Inferior parietal cortex (tissue), 1 donor: ENCODE measurements at regions not wholly inside any gene's neighbourhood (a gene's known extent, or its start where the extent isn't known, plus 50 kb on each side); places are given as distances from the start of the nearest gene placed in this dataset.

Experiments
- DNase-seq: peaks from one replicate; pipeline ENCODE4 v3.0.0-alpha.2; 2016; ENCODE audit errors: extremely low spot score

DNA sequence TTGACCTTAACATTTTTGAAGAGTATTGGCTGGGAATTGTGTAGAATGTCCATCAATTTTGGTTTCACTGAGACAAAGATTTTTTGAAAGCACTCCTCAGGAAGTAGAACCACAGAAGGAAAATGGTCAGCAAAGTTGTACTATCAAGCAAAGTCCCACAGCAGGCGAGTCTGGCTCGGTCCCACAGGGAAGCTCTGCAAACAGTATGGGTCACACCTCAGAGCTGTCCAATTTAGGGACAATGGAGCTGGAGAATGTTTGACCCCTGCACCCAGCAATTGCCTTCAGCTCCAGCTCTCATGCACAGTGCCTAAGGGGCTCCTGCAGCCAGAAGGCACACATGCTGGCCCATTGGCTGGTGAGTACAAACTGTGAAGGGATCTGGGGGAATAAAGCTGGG lies 147.0 kb downstream of the MAFB start:
- no peak for DNase-seq

DNA sequence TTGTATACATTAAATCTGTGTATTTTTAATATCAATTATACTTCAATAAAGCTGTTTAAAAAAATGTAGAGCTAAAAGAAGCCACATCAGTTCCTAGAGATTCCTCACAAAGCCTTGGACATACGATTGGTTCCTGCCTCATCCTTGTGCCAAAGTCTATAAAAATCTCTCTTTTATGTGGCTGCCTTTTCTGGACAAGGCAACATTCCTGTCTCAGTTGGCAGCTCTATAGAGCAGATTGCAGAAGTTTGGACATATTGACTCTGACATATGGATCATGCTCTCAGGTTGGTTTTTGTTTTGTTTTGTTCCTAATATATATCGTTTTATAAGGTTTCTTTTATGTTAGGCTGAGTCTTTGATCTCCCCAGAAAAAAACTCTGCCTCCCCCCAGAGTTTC lies 148.9 kb downstream of the MAFB start:
- DNase-seq = no peak

DNA sequence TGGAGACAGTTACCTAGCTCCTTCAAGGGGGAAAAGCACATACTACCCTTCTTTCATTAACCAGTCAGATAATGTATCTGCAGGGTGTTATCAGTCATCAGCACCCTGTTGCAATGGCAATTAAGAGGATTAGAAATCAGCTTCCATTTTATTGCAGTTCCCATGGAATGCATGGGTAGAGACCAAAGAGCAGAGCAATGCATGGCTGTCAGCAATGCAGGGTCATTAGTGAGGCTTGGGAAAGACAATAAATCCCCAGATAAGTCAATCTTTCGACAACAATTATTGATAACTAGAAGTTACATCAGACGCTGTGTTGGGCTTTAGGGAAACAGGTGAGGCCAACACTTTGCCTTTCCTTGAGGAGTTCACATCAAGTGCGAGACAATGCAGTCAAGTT lies 150.9 kb downstream of the MAFB start:
- DNase-seq = no peak

DNA sequence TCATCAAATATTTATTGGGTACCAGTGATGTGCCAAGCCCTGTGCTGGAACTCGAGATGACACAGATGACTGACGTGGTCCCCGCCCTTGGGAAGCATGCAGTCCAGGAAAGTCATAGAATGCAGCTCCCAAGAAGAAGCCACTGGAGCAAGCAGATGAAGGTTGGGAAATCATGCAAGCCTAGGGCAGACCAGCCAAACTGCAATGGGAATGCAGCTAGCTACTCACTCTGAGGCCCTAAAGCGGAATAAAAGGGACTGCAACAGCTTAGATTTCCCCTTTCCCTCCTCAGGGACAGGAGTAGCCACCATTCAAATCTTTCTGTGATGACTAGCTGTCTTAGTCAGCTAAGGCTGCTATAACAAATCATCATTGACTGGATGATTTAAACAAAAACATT lies 152.2 kb downstream of the MAFB start:
- DNase-seq = no peak

DNA sequence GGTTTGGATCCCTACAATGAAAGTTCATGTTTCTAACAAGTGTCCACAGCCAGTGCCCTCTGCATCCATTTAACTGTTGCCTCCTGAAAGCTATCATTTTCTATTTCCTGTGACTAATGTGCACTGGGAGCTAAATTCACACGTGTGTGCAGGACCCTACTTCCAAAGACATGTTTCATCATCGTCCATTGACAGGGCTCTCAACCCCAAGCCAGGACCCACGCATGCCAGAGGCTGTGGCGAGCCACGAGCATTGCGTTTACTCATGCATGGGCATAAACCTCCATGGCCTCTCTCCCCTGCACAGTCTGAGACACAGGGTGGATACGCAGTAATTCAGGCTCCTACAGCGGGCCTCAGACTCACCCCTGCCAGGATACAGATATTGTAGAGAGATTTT lies 153.2 kb downstream of the MAFB start:
- no peak for DNase-seq

DNA sequence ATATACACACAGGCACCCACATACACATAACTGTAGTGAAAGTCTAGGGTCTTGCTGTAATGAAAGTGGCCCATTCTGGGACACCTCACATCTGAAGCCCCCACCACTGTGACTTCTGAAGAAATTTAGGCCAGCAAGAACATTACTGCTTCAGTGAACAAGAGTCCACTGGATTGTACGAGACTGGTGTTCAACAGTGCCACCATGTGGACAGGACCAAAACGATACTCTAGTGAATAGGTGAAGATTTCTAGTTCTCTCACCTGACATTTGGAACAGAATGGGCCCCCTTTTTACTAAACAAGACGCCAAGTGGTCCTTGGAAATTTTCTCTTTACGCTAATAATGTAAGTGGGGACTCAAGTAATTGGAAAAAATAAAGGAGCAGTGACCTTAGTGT lies 156.9 kb downstream of the MAFB start:
- DNase-seq = no peak

DNA sequence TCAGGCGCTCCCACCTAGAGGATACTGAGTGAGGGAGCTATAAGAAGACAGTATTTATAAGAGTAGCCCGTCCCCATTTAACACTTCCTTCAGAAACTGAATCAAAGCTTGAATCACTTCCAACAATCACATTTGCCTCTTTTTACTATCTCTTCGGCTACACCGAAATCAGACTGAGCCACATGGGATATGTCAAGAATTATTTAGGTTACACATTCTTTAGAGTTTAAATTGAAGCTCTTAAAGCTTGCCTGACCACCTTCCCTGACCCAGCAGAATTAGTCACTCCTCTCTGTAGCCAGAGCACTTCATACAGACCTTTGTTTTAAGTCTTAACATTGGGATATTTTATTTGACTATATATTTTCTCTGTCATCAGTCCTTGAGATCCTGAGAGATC lies 163.7 kb downstream of the MAFB start:
- DNase-seq = no peak

DNA sequence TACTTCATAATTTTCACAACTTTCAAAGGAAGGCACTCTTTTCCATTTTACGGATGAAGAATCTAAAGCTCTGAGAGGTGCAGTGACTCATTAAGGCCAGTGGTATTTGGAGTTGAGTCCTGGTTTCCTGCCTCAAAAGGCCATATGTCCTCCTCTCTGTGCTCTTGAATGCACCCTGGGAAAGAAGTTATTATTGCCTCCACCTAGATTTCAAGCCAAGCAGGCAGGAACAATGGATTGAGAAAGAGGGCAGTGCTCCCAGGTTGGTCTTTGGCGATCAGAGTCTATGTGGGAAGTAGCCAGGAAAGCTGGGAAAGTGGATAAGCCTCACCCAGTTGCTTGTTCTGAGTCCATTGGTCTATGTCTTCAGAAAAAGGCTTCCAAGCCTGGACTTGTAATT lies 165.0 kb downstream of the MAFB start:
- DNase-seq = no peak

DNA sequence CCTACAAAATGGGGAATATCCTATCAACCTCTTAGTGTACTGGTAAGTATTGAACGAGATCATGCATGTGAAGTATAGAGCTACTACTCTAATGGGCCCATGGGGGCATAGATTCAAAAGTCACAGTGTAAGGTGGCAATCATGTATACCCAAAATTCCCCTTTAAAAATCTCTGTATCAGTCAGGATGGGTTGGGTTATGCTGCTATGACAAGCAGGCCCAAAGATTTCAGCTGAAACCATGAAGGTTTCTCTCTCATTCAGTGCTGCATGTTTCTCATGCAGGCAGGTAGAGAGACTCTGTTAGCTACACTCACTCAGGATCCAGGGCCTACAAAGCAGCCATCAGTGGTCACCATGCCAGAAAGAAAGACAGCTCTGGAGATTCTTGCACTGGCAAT lies 166.6 kb downstream of the MAFB start:
- DNase-seq = no peak

DNA sequence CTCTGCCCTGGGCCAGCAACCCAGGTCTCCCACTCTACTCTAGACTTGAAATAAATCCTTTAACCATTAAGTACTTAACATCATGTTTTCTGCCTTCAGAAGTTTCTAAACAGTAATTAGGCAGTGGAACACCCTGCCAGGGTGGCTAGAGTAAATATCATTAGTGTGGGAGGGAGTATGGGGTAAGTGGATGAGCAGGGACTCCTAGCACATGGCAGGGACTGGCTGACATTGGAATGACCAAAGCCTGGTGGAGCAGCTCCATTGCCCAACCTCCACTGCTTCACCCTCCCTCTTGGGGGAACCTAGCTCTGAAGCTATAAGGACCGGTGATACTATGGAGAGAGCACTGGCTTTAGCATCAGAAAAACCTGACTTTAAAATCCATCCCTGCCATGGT lies 167.1 kb downstream of the MAFB start:
- no peak for DNase-seq

DNA sequence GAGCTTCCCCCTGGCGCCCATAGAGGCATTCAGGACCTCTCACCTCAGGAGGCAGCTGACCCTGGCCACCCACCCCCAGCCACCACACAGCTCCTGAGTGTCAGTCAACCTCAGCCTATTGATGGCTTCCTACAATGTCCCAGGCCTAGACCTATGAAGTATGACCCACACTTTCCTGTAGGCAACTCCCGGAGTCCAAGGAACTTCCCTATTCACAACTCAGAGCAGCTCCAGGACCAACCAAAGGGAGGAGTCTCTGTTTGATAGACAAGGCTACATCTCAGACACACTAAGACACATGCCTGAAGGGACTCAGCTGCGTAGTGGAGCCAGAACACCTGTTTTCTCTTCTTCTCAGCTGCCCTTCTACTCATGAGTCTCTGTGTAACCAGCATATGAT lies 169.1 kb downstream of the MAFB start:
- no peak for DNase-seq

DNA sequence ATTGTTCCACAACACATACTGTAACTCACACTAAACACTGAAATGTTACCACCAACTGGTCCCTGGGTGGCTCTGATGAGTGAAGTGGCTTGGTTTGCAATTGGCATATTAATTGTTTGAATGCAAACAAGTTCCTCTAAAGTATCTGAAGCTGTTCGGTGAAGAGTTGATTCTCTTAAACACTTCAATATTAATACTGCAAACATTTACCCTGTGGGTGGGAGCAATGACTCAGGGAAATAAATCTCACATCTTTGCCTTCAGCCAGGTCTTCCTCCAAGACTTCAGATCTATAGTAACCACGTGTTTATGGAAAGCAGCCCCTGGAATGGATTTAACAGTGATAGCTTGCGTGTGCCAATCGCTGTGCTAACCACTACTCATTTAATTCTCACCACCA lies 176.0 kb downstream of the MAFB start:
- DNase-seq = no peak

DNA sequence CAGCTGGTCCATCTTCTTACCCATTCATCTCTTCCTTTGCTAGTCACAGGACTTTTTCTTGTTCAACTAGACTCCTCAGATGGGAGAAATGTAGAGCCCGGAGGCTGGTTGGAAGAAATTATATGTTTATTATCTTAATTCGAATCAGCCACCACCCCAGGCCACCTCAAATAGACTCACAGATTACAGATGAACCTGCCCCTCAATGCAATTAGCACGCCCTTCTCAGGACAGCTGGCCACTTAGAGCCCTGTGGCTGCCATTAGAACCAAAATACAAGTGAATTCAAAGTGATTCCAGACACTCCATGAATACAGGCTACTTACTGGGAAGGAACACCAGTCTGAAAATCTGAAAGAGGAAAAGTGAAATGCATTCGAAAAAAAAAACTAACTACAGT lies 176.4 kb downstream of the MAFB start:
- no peak for DNase-seq

DNA sequence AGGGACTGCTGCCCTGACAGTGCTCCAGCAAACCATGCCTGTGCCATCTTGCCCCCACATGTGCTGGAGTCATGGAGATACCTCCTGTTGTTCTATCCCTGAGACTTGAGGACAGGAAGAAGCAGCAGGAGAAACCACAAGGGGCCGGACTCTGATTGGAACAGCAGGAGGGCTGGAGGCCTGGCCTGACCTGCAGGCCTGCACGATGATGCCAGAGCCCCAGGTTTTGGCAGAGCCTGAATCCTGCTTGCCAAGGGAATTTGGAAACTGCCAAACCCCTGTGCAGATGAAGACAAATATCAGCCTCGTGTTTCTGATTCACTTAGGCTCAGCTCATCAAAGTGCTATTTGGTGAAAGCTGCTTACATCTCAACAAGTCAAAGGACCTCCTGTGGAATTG lies 177.6 kb downstream of the MAFB start:
- DNase-seq = no peak

DNA sequence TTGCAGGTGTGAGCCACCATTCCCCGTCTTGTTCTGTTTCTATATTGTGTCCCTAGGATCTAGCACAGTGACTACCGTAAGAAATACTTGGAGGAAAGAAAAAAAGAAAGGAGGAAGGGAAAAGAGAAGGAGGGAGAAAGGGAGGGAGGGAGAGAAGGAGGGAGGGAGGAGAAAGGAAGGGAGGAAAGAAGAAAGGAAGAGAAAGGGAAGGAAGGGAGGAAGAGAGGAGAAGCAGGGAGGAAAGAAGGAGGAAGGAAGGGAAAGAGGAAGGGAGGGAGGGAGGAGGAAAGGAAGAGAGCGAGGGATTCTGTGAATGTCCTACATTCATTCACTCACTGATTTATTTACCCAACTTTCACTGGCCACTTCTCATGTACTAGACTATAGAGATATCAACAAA lies 178.4 kb downstream of the MAFB start:
- no peak for DNase-seq

DNA sequence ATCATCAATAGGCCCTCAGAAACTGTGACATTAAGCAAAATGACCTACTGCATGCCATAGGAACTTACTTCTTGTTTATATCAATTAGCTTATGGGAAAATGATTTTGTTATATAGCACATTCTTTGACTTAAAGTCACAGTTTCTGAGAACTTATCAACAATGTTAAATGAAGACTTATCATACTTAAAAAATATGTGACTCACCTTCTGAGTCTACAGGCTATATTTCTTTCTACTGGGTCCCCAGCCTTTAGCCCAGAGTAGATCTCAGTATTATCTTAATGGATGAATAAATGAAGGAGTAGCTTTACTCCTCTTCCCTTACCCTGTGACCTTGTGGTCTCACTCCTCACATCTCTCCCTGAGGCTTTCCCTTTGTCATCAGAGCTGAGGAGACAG lies 180.2 kb downstream of the MAFB start:
- no peak for DNase-seq

DNA sequence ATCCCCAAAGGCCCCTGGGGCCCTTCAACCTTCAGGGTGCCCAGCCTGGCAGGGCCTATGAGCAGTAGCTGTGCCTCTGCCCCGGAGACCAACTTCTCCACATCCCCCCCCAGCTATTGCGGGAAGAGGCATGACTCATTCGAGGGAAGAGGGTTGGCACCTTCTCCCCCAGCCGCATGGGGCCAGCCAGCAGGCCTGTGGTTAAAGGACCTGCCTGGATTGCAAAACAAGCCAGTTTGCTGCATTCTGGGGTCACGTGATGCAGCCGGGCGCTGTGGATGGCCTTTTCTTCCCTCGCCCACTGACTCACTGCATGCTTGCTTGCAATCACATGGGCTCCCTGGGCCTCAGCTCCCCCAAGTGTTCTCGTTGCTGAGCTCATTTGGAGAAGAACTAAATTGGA lies 182.5 kb downstream of the MAFB start:
- peak; percentile 21 for DNase-seq

DNA sequence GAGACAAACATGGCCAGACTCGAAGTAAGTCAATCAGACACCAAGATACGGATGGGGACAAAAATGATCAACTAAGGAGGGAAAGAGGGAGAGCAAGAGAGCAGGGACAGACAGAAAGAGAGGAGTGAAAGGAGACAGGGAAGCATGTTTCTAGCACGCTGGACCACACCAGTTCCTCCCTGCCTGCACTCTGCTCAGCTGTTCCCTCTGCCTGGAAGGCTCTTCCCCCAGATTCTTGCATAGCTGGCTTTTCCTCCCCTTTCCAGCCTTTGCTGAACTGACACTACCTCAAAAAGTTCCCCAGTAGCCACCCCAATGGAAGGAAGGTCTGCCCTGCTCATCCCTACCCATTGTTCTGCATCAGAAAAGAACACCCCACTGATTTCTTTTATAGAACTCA lies 185.9 kb downstream of the MAFB start:
- no peak for DNase-seq

DNA sequence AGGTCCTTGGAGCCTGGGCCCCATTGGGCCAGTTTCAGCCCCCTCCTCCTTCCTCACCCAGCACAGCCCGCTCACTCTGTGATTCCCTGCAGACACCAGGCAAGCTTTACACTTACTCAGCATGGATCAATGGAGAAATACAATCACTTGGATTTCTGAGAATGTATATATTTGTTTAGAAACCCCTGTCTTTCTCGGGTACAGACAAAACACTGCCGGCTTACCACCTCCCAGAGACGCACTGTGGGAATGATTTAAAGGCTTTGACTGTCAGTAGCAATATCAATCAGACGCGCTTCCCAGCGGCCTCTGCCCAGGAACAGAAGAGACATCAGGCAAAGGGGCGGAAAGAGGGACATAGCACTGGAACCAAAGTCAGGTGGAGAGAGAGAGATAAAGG lies 186.5 kb downstream of the MAFB start:
- no peak for DNase-seq

DNA sequence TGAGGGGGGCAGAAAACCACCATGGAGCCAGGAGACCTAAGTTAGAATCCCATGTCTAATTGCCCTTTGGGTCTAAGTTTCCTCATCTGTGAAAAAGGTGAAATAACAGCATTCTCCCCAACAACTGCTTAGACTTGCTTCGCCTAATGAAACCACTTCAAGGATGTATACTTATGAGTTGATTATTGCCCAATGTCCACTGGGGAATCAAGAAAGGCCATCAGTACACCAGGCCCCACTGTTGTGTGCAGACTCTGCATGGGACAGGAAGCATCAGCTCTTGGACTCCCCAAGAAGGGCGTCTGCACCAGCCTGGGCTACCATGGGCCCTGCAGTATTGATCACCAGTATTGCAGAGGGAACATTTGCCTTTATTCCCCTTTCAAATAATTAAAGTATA lies 189.6 kb downstream of the MAFB start:
- DNase-seq = no peak

DNA sequence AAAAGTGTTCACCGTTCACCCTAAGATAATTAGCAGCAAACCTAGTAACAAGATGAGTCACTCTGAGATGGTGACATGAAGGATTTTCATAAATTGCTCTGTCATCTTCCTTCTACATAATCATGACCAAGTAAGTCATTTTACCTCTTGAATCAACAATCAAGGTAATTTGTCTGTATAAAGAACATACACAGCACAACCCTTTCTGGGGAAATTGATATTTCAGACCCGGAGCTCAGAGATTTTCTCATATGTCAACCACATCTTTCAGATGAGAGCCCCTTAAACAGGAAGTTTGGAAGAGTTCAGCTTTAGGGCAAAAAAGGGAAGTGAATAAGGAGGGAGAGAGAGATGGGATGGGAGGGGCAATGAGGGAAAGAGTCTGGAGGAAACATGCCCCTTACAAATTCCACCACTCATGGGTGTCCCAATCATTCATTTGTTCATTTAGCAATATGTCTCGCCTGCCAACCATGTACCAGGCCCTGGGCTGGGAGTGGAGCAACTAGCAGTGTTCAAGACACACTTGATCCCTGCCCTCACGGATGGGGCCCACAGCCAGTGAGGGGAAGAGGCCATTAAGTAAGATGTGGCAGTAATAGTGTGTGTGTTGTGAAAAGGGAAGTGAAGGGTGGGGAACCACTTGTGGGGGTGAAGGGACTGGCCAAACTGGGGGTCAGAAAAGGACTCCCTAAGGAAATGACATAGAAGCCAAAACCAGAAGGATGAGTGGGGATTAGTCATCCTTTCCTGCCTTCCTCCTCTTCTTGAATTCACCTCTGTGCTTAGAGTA lies 190.9 kb downstream of the MAFB start:
- no peak for DNase-seq

DNA sequence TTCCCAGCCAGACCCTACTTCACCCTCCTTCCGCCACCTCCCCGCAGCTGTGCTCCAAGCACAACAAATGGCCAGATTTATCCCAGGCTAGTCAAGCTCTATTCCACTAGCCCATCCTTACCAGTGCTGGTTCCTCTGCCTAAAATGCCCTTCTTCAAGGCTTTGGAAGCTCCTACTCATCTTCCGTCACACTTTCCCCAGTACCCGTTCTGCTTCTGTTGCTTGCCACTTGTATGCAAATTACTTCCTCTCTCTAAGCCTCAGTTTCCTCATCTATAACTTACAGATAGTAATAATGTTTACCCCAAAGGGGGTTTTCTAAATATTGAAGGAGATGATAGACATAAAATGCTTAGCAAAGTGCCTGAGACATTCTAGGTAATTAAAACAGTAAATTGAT lies 193.1 kb downstream of the MAFB start:
- no peak for DNase-seq

DNA sequence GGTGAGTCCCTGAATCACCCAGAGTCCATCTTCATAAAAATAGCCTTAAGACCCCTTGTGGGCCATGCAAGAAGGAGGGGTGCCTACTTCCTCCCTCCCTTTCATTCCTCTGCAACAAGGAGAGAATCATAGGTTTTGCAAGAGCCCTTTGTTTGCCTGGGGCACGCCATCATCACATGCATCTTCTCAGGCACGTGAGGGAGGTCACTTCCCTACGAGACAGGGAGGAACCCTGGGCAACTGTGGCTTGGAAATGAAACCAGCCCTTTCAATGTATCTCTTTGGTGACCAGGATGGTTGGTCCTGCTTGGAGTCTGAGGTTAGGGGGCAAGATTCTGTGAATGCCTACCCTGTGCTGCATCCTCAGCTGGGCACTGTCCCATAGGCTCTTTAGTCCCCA lies 194.8 kb downstream of the MAFB start:
- DNase-seq = no peak

DNA sequence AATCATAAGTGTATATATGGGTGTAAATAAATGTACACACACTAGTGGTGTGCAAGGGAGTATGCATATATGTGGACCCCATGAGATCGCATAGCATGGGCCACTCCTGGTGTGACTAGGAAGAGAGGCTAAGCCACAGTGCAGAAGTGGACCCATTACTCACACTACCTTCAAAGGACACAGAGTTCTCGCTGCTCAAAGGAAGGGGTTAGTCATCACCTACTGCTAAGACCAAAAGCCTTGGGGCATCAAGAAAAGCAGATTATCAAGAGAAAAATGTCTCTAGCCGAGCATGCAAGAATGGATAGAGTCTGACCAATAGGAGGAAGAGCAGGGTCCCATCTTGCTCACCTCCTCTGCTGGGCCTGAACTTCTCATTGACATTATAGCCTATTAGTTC lies 195.5 kb downstream of the MAFB start:
- no peak for DNase-seq
